ENCODE measurements at regions not wholly inside any gene's neighbourhood (a gene's known extent, or its start where the extent isn't known, plus 50 kb on each side); places are given as distances from the start of the nearest gene placed in this dataset.

DNA sequence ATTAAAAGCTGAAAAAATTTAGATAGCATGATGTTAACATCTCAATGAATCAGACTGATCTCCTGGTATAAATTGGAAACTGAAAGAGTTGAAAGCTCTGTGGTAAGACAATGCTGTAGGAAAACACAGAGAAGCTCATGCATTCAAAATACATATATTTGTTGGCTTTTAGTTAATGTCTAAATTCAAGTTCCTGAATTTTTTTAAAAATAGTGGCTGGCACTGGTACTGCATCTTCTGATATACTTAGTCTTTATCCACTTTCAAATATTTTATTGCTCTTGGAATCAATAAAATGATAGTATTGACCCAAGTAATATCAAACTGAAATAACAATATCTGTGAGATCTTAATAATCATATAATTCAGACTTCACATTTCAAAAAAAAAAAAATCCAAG is 151.4 kb upstream of the FIGN start:
- no peak for TF ChIP-seq KLF9 (tag by site-specific recombination; IDR thresholded peaks at IDR 0.05; ENCODE audit: low read depth)
- TF ChIP-seq, protein P1, sequence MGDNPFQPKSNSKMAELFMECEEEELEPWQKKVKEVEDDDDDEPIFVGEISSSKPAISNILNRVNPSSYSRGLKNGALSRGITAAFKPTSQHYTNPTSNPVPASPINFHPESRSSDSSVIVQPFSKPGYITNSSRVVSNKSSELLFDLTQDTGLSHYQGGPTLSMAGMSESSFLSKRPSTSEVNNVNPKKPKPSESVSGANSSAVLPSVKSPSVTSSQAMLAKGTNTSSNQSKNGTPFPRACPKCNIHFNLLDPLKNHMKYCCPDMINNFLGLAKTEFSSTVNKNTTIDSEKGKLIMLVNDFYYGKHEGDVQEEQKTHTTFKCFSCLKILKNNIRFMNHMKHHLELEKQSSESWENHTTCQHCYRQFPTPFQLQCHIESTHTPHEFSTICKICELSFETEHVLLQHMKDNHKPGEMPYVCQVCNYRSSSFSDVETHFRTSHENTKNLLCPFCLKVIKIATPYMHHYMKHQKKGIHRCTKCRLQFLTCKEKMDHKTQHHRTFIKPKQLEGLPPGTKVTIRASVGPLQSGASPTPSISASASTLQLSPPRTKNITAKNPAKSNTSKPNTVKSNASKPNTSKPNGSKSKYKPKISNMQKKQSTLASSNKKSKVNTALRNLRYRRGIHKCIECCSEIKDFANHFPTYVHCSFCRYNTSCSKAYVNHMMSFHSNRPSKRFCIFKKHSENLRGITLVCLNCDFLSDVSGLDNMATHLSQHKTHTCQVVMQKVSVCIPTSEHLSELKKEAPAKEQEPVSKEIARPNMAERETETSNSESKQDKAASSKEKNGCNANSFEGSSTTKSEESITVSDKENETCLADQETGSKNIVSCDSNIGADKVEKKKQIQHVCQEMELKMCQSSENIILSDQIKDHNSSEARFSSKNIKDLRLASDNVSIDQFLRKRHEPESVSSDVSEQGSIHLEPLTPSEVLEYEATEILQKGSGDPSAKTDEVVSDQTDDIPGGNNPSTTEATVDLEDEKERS (tag by site-specific recombination; IDR thresholded peaks at IDR 0.05) = no peak
- TF ChIP-seq, protein P2, sequence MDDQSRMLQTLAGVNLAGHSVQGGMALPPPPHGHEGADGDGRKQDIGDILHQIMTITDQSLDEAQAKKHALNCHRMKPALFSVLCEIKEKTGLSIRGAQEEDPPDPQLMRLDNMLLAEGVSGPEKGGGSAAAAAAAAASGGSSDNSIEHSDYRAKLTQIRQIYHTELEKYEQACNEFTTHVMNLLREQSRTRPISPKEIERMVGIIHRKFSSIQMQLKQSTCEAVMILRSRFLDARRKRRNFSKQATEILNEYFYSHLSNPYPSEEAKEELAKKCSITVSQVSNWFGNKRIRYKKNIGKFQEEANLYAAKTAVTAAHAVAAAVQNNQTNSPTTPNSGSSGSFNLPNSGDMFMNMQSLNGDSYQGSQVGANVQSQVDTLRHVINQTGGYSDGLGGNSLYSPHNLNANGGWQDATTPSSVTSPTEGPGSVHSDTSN (CRISPR knock-in tag; IDR thresholded peaks at IDR 0.05) = no peak
- no peak for TF ChIP-seq ZSCAN23 (tag by site-specific recombination; IDR thresholded peaks at IDR 0.05)
- TF ChIP-seq ZNF24 (tag by site-specific recombination; IDR thresholded peaks at IDR 0.05) = no peak
- TF ChIP-seq KLF1 (tag by site-specific recombination; IDR thresholded peaks at IDR 0.05) = no peak
- no peak for TF ChIP-seq ZNF571 (tag by site-specific recombination; IDR thresholded peaks at IDR 0.05)
- TF ChIP-seq, protein P3, sequence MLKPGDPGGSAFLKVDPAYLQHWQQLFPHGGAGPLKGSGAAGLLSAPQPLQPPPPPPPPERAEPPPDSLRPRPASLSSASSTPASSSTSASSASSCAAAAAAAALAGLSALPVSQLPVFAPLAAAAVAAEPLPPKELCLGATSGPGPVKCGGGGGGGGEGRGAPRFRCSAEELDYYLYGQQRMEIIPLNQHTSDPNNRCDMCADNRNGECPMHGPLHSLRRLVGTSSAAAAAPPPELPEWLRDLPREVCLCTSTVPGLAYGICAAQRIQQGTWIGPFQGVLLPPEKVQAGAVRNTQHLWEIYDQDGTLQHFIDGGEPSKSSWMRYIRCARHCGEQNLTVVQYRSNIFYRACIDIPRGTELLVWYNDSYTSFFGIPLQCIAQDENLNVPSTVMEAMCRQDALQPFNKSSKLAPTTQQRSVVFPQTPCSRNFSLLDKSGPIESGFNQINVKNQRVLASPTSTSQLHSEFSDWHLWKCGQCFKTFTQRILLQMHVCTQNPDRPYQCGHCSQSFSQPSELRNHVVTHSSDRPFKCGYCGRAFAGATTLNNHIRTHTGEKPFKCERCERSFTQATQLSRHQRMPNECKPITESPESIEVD (tag by site-specific recombination; IDR thresholded peaks at IDR 0.05) = no peak
- TF ChIP-seq, protein P4, sequence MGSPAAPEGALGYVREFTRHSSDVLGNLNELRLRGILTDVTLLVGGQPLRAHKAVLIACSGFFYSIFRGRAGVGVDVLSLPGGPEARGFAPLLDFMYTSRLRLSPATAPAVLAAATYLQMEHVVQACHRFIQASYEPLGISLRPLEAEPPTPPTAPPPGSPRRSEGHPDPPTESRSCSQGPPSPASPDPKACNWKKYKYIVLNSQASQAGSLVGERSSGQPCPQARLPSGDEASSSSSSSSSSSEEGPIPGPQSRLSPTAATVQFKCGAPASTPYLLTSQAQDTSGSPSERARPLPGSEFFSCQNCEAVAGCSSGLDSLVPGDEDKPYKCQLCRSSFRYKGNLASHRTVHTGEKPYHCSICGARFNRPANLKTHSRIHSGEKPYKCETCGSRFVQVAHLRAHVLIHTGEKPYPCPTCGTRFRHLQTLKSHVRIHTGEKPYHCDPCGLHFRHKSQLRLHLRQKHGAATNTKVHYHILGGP (tag by site-specific recombination; IDR thresholded peaks at IDR 0.05) = no peak
- TF ChIP-seq ZNF623 (tag by site-specific recombination; IDR thresholded peaks at IDR 0.05) = no peak
- TF ChIP-seq ZNF140 (tag by site-specific recombination; IDR thresholded peaks at IDR 0.05) = no peak
- TF ChIP-seq, protein P5, sequence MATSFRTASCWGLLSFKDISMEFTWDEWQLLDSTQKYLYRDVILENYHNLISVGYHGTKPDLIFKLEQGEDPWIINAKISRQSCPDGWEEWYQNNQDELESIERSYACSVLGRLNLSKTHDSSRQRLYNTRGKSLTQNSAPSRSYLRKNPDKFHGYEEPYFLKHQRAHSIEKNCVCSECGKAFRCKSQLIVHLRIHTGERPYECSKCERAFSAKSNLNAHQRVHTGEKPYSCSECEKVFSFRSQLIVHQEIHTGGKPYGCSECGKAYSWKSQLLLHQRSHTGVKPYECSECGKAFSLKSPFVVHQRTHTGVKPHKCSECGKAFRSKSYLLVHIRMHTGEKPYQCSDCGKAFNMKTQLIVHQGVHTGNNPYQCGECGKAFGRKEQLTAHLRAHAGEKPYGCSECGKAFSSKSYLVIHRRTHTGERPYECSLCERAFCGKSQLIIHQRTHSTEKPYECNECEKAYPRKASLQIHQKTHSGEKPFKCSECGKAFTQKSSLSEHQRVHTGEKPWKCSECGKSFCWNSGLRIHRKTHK (tag by site-specific recombination; IDR thresholded peaks at IDR 0.05) = no peak
- no peak for TF ChIP-seq ZBTB21 (tag by site-specific recombination; IDR thresholded peaks at IDR 0.05)
- TF ChIP-seq ZNF37A (tag by site-specific recombination; IDR thresholded peaks at IDR 0.05) = no peak
- TF ChIP-seq ZNF114 (tag by site-specific recombination; IDR thresholded peaks at IDR 0.05) = no peak
- Histone ChIP-seq H3K4me1 (ENCODE audit: control insufficient read depth, insufficient read depth, low read length) (no peaks in the 10 kb centered on the region), H3K27ac (ENCODE audit: extremely low read depth, low read depth, low read length) (no peak overlapping the region), H3K4me3 (ENCODE audit: low read depth, low read length) (no peak overlapping the region), H3K9me3 (ENCODE audit: control insufficient read depth, insufficient read depth, low read depth, low read length) (no peaks in the 10 kb centered on the region; the same call in 1 of the 2 replicates), H3K36me3 (ENCODE audit: control insufficient read depth in 2 of 2, insufficient read depth in 1 of 2, low read length in 2 of 2) (no peaks in the 10 kb centered on the region)
- ChIA-PET POLR2A (no interaction called here), CTCF (interaction anchor here (0.7 to 2.1 kb wide), 6 partner anchors 9 to 414 kb away, joined by 3 to 16 read pairs (median 3); no protein-coding TSS in a partner anchor)

DNA sequence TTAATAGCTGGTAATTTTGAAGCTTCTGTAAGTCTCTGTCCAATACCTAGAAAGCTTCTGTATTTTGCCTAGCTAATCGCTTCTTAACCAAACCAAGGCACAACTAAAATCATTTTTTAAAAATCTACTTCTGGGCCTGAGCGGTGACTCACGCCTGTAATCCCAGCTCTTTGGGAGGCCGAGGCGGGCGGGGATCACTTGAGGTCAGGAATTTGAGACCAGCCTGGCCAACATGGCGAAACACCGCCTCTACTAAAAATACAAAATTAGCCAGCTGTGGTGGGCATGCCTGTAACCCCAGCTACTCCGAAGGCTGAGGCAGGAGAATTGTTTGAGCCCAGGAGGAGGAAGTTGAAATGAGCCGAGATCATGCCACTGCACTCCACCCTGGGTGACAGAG is 148.6 kb upstream of the FIGN start:
- CTCF ChIA-PET = no interaction called here
- H3K9me3 ChIP-seq (ENCODE audit: control insufficient read depth, insufficient read depth, low read depth, low read length) = no peaks in the 10 kb centered on the region; the same call in 1 of the 2 replicates
- no peaks in the 10 kb centered on the region for H3K36me3 ChIP-seq (ENCODE audit: control insufficient read depth in 2 of 2, insufficient read depth in 1 of 2, low read length in 2 of 2)
- POLR2A ChIA-PET = no interaction called here
- H3K27ac ChIP-seq (ENCODE audit: extremely low read depth, low read depth, low read length) = no peak overlapping the region
- H3K4me3 ChIP-seq (ENCODE audit: low read depth, low read length) = no peak overlapping the region
- H3K4me1 ChIP-seq (ENCODE audit: control insufficient read depth, insufficient read depth, low read length) = no peaks in the 10 kb centered on the region
- TF ChIP-seq SP2 (tag by site-specific recombination; IDR thresholded peaks at IDR 0.05) = no peak
- TF ChIP-seq, protein P6, sequence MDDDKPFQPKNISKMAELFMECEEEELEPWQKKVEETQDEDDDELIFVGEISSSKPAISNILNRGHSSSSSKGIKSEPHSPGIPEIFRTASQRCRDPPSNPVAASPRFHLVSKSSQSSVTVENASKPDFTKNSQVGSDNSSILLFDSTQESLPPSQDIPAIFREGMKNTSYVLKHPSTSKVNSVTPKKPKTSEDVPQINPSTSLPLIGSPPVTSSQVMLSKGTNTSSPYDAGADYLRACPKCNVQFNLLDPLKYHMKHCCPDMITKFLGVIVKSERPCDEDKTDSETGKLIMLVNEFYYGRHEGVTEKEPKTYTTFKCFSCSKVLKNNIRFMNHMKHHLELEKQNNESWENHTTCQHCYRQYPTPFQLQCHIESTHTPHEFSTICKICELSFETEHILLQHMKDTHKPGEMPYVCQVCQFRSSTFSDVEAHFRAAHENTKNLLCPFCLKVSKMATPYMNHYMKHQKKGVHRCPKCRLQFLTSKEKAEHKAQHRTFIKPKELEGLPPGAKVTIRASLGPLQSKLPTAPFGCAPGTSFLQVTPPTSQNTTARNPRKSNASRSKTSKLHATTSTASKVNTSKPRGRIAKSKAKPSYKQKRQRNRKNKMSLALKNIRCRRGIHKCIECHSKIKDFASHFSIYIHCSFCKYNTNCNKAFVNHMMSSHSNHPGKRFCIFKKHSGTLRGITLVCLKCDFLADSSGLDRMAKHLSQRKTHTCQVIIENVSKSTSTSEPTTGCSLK (tag by site-specific recombination; IDR thresholded peaks at IDR 0.05) = no peak
- no peak for TF ChIP-seq HOXA7 (CRISPR knock-in tag; IDR thresholded peaks at IDR 0.05; ENCODE audit: borderline replicate concordance)
- no peak for TF ChIP-seq ZNF211 (tag by site-specific recombination; IDR thresholded peaks at IDR 0.05; ENCODE audit: low read depth)
- TF ChIP-seq, protein P7, sequence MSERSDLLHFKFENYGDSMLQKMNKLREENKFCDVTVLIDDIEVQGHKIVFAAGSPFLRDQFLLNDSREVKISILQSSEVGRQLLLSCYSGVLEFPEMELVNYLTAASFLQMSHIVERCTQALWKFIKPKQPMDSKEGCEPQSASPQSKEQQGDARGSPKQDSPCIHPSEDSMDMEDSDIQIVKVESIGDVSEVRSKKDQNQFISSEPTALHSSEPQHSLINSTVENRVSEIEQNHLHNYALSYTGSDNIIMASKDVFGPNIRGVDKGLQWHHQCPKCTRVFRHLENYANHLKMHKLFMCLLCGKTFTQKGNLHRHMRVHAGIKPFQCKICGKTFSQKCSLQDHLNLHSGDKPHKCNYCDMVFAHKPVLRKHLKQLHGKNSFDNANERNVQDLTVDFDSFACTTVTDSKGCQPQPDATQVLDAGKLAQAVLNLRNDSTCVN (tag by site-specific recombination; optimal IDR thresholded peaks at IDR 0.05) = no peak
- TF ChIP-seq GLI4 (tag by site-specific recombination; IDR thresholded peaks at IDR 0.05) = no peak
- TF ChIP-seq ZNF670 (tag by site-specific recombination; IDR thresholded peaks at IDR 0.05; ENCODE audit: low read depth) = no peak
- no peak for TF ChIP-seq ZNF777 (tag by site-specific recombination; IDR thresholded peaks at IDR 0.05; ENCODE audit: borderline replicate concordance)
- no peak for TF ChIP-seq ZNF664 (tag by site-specific recombination; IDR thresholded peaks at IDR 0.05)

Measured in HEK293 (cell line).